GM13976 (cell line): ENCODE measurements at regions not wholly inside any gene's neighbourhood (a gene's known extent, or its start where the extent isn't known, plus 50 kb on each side); places are given as distances from the start of the nearest gene placed in this dataset.
"Not testable (repeated sequence)": the region's sequence is repeated elsewhere in the genome, so short reads cannot be mapped to it uniquely, and the experiment has no call there.

Source experiments
- DNase-seq: peaks from one replicate; pipeline ENCODE4 v3.0.0; 2012; ENCODE audit warnings: low spot score
- in situ Hi-C: fragments of 300-500 bp; cut with MboI; formaldehyde crosslinking; loops from one replicate; pipeline ENCODE4 v1.12.0; 2022; ENCODE audit warnings: low sequenced_read_pairs, mixed read lengths, inconsistent platforms; ENCODE audit not compliant: unreplicated experiment
- TF ChIP-seq, protein P1 (sequence below): IDR thresholded peaks from 2 replicates; pipeline ENCODE4 v1.5.1; 2012; ENCODE audit warnings: borderline replicate concordance, mild to moderate bottlenecking; ENCODE audit not compliant: insufficient read depth; ENCODE audit errors: extremely low read depth, missing control alignments, control extremely low read depth

GRCh38 chr20:6696001-6696400 lies 71.5 kb upstream of the BMP2 start:
- TF ChIP-seq, protein P1, sequence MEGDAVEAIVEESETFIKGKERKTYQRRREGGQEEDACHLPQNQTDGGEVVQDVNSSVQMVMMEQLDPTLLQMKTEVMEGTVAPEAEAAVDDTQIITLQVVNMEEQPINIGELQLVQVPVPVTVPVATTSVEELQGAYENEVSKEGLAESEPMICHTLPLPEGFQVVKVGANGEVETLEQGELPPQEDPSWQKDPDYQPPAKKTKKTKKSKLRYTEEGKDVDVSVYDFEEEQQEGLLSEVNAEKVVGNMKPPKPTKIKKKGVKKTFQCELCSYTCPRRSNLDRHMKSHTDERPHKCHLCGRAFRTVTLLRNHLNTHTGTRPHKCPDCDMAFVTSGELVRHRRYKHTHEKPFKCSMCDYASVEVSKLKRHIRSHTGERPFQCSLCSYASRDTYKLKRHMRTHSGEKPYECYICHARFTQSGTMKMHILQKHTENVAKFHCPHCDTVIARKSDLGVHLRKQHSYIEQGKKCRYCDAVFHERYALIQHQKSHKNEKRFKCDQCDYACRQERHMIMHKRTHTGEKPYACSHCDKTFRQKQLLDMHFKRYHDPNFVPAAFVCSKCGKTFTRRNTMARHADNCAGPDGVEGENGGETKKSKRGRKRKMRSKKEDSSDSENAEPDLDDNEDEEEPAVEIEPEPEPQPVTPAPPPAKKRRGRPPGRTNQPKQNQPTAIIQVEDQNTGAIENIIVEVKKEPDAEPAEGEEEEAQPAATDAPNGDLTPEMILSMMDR, result no peak
- in situ Hi-C loops, result no loop called here
- no peak for DNase-seq

GRCh38 chr20:6693808-6694198 lies 73.7 kb upstream of the BMP2 start:
- DNase-seq, in situ Hi-C loops: not testable (repeated sequence)

GRCh38 chr20:6693178-6693807 lies 74.2 kb upstream of the BMP2 start:
- TF ChIP-seq, protein P1, result no peak
- DNase-seq, result no peak
- in situ Hi-C loops, result no loop called here

GRCh38 chr20:6692566-6693173 lies 74.8 kb upstream of the BMP2 start:
- DNase-seq, result no peak
- TF ChIP-seq, protein P1, result no peak
- in situ Hi-C loops, result no loop called here

GRCh38 chr20:6691516-6691915 lies 76.0 kb upstream of the BMP2 start:
- in situ Hi-C loops, result no loop called here
- DNase-seq, result no peak
- TF ChIP-seq, protein P1, result no peak

GRCh38 chr20:6689339-6689973 lies 78.0 kb upstream of the BMP2 start:
- in situ Hi-C loops, result no loop called here
- TF ChIP-seq, protein P1, result no peak

GRCh38 chr20:6686171-6686570 lies 81.3 kb upstream of the BMP2 start:
- no peak for DNase-seq
- in situ Hi-C loops, result no loop called here

More at GRCh38 chr20:6689339-6689973, 78.0 kb upstream of the BMP2 start:
- no peak for DNase-seq

More at GRCh38 chr20:6686171-6686570, 81.3 kb upstream of the BMP2 start:
- TF ChIP-seq, protein P1, result no peak
